ENCODE measurements at regions not wholly inside any gene's neighbourhood (a gene's known extent, or its start where the extent isn't known, plus 50 kb on each side); places are given as distances from the start of the nearest gene placed in this dataset.
A peak's percentile ranks its signal among the peaks of the same experiment; 100 is the strongest.

DNA sequence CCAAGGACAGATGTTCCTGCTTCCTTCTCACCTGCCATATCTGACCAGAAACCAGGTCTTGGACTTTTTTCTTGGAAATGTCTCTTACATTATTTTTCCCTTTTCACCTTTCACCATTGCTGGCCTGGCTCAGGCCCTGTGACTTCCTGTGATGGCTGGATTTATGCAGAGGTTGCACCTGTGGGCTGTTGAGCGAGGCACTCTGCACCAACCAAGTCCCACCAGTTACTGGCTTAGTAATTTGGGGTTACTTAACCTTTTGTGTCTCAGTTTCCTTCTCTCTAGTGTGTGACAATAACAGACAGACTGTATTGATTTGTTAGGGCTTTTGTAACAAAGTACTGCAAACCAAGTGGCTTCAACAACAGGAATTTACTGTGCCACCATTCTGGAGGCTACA, 110.0 kb downstream of the INSIG2 start:
- H3K9me3 ChIP-seq (ENCODE audit: low read depth), result no peaks in the 10 kb centered on the region
- no peak overlapping the region for H3K27ac ChIP-seq
- peaks cover 4% of the 10 kb centered on the region for H3K27me3 ChIP-seq
- H3K4me3 ChIP-seq, result no peak overlapping the region
- TF ChIP-seq, protein P1, sequence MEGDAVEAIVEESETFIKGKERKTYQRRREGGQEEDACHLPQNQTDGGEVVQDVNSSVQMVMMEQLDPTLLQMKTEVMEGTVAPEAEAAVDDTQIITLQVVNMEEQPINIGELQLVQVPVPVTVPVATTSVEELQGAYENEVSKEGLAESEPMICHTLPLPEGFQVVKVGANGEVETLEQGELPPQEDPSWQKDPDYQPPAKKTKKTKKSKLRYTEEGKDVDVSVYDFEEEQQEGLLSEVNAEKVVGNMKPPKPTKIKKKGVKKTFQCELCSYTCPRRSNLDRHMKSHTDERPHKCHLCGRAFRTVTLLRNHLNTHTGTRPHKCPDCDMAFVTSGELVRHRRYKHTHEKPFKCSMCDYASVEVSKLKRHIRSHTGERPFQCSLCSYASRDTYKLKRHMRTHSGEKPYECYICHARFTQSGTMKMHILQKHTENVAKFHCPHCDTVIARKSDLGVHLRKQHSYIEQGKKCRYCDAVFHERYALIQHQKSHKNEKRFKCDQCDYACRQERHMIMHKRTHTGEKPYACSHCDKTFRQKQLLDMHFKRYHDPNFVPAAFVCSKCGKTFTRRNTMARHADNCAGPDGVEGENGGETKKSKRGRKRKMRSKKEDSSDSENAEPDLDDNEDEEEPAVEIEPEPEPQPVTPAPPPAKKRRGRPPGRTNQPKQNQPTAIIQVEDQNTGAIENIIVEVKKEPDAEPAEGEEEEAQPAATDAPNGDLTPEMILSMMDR (IDR thresholded peaks at IDR 0.05), result no peak
- TF ChIP-seq EZH2 (IDR thresholded peaks at IDR 0.05), result no peak
- TF ChIP-seq EZH2phosphoT487 (IDR thresholded peaks at IDR 0.05), result no peak
- Mint-ChIP-seq H3K27me3 (ENCODE audit: insufficient read depth, low read depth) (peaks cover 3% of the 10 kb centered on the region), H3K4me1 (peaks cover 5% of the 10 kb centered on the region), H3K36me3 (no peaks in the 10 kb centered on the region), H3K9me3 (no peaks in the 10 kb centered on the region), H3K4me3 (no peak overlapping the region), H3K27ac (no peak overlapping the region)
- H3K36me3 ChIP-seq, result no peaks in the 10 kb centered on the region
- H4K20me1 ChIP-seq (ENCODE audit: low read depth), result no peaks in the 10 kb centered on the region
- no peak overlapping the region for H2AFZ ChIP-seq (replicated peaks)
- no peaks in the 10 kb centered on the region for H3F3A ChIP-seq (ENCODE audit: low read depth)
- H3K4me2 ChIP-seq, result no peak overlapping the region
- H3K79me2 ChIP-seq (ENCODE audit: low read depth), result no peaks in the 10 kb centered on the region
- DNase-seq (ENCODE audit: low spot score), result no peak
- H3K9ac ChIP-seq, result no peak overlapping the region
- H3K4me1 ChIP-seq, result no peaks in the 10 kb centered on the region

DNA sequence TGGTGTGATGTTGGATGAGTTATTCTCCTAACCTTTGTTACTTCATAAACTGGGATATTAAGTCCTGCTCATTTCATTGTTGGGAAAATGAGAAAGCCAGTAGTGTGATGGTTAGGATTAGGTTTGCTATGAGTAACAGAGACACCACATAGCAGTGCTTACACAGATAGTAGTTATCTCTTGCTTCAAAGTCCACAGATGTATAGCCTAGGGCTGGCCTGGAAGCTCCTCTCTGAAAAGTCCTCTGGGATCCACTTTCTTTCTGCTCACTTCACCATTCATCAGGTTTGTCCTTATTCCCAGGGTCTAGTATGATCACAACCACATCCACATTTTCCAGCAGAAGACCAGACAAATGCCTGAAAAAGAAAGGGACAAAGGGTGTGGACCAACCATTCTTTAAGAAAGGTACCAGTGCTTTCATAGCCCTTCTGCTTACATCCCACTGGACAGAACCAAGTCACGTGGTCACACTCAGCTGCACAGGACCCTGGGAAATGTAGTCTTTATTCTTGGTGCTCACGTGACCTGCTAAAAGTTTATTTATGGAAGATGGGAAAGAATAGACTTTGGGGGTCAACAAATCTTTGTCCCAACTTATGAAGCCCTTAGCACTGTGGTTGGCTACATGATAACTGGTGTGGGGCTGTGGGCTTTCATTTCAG, 108.9 kb downstream of the INSIG2 start:
- no peaks in the 10 kb centered on the region for H3K79me2 ChIP-seq (ENCODE audit: low read depth)
- Mint-ChIP-seq H3K9me3 (no peaks in the 10 kb centered on the region), H3K4me1 (no peaks in the 10 kb centered on the region), H3K4me3 (no peak overlapping the region), H3K36me3 (no peaks in the 10 kb centered on the region), H3K27ac (no peak overlapping the region), H3K27me3 (ENCODE audit: insufficient read depth, low read depth) (peaks cover 3% of the 10 kb centered on the region)
- no peaks in the 10 kb centered on the region for H3F3A ChIP-seq (ENCODE audit: low read depth)
- H3K4me3 ChIP-seq, result no peak overlapping the region
- H3K27ac ChIP-seq, result no peak overlapping the region
- no peak for TF ChIP-seq EZH2phosphoT487 (IDR thresholded peaks at IDR 0.05)
- TF ChIP-seq EZH2 (IDR thresholded peaks at IDR 0.05), result no peak
- TF ChIP-seq, protein P1 (IDR thresholded peaks at IDR 0.05), result no peak
- H2AFZ ChIP-seq (replicated peaks), result peak overlapping the region; percentile 15
- no peaks in the 10 kb centered on the region for H3K4me1 ChIP-seq
- H3K9ac ChIP-seq, result no peak overlapping the region
- no peaks in the 10 kb centered on the region for H3K27me3 ChIP-seq
- DNase-seq (ENCODE audit: low spot score), result no peak
- no peaks in the 10 kb centered on the region for H3K9me3 ChIP-seq (ENCODE audit: low read depth)
- H3K36me3 ChIP-seq, result no peaks in the 10 kb centered on the region
- no peak overlapping the region for H3K4me2 ChIP-seq
- H4K20me1 ChIP-seq (ENCODE audit: low read depth), result no peaks in the 10 kb centered on the region

DNA sequence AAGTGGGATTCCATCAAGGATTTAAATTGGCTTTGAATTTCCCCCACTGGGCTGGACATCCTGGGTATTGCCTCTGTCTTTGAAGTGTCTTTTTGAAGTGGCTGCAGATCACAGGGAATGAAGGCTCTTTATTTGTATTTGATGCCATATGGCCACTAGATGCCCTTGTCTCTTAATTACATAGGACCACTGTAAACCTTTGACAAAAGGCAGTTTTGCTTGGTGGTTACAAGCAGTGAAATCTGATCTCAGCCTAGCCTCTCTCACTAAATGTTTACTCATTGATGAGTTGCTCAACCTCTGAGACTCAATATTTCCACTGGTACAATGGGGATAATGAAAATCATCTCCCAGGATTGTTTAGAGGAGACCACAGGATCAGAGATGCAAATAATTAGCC, 102.2 kb downstream of the INSIG2 start:
- no peak for DNase-seq (ENCODE audit: low spot score)
- no peak overlapping the region for H3K27ac Mint-ChIP-seq
- Histone ChIP-seq H3K4me1 (peaks cover 7% of the 10 kb centered on the region), H3K4me3 (no peak overlapping the region), H3K4me2 (no peak overlapping the region), H3K9ac (no peak overlapping the region), H3F3A (ENCODE audit: low read depth) (peaks cover 11% of the 10 kb centered on the region), H4K20me1 (ENCODE audit: low read depth) (no peaks in the 10 kb centered on the region), H3K27ac (no peak overlapping the region), H3K9me3 (ENCODE audit: low read depth) (no peaks in the 10 kb centered on the region), H3K27me3 (peaks cover 6% of the 10 kb centered on the region), H3K79me2 (ENCODE audit: low read depth) (no peaks in the 10 kb centered on the region), H2AFZ (replicated peaks) (no peak overlapping the region), H3K36me3 (no peaks in the 10 kb centered on the region)
- no peaks in the 10 kb centered on the region for H3K36me3 Mint-ChIP-seq
- H3K4me1 Mint-ChIP-seq, result peaks cover 16% of the 10 kb centered on the region
- TF ChIP-seq EZH2phosphoT487 (IDR thresholded peaks at IDR 0.05), result no peak
- TF ChIP-seq, protein P1 (IDR thresholded peaks at IDR 0.05), result no peak
- TF ChIP-seq EZH2 (IDR thresholded peaks at IDR 0.05), result no peak
- H3K27me3 Mint-ChIP-seq (ENCODE audit: insufficient read depth, low read depth), result no peaks in the 10 kb centered on the region
- no peak overlapping the region for H3K4me3 Mint-ChIP-seq
- no peaks in the 10 kb centered on the region for H3K9me3 Mint-ChIP-seq

All from neural progenitor cell (in vitro differentiated cells).